ENCODE measurements at regions not wholly inside any gene's neighbourhood (a gene's known extent, or its start where the extent isn't known, plus 50 kb on each side); places are given as distances from the start of the nearest gene placed in this dataset.

DNA sequence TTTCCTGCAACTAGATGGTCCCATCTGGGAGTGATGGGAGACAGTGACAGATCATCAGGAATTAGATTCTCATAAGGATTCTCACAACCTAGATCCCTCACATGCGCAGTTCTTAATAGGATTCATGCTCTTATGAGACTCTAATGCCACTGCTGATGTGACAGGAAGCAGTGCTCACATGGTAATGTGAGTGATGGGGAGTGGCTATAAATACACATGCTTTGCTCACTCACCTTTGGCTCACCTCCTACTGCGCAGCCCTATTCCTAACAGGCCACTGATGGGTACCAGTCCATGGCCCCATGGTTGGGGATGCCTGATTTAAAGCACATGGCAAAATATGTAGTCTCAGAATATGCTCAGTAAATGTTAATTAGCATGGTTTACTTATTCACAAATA is 80.6 kb upstream of the MBOAT1 start:
- TF ChIP-seq, protein P1, sequence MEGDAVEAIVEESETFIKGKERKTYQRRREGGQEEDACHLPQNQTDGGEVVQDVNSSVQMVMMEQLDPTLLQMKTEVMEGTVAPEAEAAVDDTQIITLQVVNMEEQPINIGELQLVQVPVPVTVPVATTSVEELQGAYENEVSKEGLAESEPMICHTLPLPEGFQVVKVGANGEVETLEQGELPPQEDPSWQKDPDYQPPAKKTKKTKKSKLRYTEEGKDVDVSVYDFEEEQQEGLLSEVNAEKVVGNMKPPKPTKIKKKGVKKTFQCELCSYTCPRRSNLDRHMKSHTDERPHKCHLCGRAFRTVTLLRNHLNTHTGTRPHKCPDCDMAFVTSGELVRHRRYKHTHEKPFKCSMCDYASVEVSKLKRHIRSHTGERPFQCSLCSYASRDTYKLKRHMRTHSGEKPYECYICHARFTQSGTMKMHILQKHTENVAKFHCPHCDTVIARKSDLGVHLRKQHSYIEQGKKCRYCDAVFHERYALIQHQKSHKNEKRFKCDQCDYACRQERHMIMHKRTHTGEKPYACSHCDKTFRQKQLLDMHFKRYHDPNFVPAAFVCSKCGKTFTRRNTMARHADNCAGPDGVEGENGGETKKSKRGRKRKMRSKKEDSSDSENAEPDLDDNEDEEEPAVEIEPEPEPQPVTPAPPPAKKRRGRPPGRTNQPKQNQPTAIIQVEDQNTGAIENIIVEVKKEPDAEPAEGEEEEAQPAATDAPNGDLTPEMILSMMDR (IDR thresholded peaks at IDR 0.05; ENCODE audit: borderline replicate concordance, insufficient read depth, low read depth, low read length) = no peak

DNA sequence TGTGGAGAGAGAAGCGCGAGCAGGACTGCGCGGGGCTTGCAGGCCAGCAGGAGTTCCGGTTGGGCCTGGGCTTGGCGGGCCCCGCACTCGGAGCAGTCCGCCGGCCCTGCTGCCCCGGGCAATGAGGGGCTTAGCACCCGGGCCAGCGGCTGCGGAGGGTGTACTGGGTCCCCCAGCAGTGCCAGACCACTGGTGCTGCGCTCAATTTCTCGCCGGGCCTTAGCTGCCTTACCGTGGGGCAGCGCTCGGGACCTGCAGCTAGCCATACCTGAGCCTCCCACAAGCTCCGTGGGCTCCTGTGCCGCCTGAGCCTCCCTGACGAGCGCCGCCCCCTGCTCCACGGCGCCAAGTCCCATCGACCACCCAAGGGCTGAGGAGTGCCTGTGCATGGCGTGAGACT is 89.0 kb upstream of the MBOAT1 start:
- H3K4me3 ChIP-seq (ENCODE audit: low read depth, low read length) = no peak overlapping the region
- TF ChIP-seq, protein P1 (IDR thresholded peaks at IDR 0.05; ENCODE audit: borderline replicate concordance, insufficient read depth, low read depth, low read length) = no peak

More for the DNA sequence above, 80.6 kb upstream of the MBOAT1 start:
- H3K4me3 ChIP-seq (ENCODE audit: low read depth, low read length) = no peak overlapping the region

DNA sequence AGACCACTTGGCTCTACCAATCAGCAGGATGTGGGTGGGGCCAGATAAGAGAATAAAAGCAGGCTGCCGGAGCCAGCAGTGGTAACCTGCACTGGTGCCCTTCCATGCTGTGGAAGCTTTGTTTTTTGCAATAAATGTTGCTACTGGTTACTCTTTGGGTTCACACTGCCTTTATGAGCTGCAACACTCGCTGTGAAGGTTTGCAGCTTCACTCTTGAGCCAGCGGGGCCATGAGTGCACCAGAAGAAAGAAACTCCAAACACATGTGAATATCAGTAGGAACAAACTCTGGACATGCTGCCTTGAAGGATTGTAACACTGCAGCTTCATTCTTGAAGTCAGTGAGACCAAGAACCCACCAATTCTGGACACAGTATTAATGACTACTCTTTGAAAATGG is 89.9 kb upstream of the MBOAT1 start:
- TF ChIP-seq, protein P1 (IDR thresholded peaks at IDR 0.05; ENCODE audit: borderline replicate concordance, insufficient read depth, low read depth, low read length) = no peak
- no peak overlapping the region for H3K4me3 ChIP-seq (ENCODE audit: low read depth, low read length)

DNA sequence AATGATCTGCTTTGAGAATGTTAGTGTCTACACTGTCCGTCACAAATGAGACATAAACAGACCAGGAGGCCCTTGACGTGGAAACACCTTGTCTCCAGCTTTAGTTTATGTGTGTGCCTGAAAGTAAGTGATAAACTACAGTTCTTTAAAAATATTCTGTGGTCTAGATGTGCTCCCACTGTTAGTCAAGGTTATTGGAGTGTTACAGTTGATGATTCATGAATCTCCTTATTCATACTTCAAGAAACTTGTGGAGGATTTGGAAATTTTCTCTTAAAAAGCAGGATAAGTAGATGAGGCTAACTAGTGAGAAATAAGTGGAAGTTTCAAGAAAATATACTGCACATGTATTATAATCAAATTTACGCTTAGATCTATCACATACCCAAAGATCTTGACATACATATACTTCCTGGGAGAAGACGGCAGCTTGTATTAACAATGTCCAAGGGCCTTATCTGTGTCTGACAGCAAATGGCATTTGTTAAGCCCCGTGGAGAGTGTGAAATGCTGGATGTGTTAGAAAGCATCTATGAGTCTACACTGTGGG is 90.5 kb upstream of the MBOAT1 start:
- no peak overlapping the region for H3K4me3 ChIP-seq (ENCODE audit: low read depth, low read length)
- TF ChIP-seq, protein P1 (IDR thresholded peaks at IDR 0.05; ENCODE audit: borderline replicate concordance, insufficient read depth, low read depth, low read length) = no peak

DNA sequence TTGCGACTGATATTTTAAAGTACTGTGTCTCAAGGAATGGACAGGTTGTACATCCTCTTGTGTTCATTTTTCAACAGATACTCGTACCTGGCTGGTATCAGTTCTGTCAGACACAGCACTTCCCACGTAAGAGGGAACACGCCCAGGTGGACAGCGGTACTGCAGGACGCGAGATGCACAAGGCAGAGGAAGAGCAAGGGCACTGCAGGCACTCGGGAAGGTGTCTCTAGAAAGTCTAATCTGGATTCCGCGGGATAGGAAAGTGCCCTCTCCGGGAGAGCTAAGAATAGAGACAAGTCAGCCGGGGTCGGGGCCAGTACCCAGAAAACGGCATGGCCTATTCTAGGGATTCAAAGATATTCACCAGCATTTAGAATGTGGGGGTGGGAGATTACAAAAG is 94.2 kb upstream of the MBOAT1 start:
- no peak overlapping the region for H3K4me3 ChIP-seq (ENCODE audit: low read depth, low read length)
- TF ChIP-seq, protein P1 (IDR thresholded peaks at IDR 0.05; ENCODE audit: borderline replicate concordance, insufficient read depth, low read depth, low read length) = no peak

DNA sequence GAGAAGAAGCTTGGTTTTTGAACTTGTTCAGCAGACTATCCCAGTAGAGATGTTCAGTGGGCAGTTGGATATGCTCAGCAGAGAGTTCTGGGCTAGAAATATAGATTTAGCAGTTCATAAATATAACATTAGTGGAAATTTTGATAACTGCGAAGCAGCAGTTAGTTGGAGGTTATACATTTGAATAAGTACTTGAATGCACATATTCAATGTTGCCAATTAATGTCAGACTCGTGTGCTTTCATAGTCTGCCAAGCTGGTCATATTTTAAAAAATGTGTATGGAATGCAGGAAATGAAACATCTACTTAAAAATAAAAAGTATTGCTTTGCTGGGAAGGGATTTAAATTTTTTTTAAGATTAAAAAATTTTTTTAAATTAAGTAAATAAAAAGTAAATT is 92.5 kb upstream of the E2F3 start:
- H3K4me3 ChIP-seq (ENCODE audit: low read depth, low read length) = no peak overlapping the region
- TF ChIP-seq, protein P1 (IDR thresholded peaks at IDR 0.05; ENCODE audit: borderline replicate concordance, insufficient read depth, low read depth, low read length) = no peak

DNA sequence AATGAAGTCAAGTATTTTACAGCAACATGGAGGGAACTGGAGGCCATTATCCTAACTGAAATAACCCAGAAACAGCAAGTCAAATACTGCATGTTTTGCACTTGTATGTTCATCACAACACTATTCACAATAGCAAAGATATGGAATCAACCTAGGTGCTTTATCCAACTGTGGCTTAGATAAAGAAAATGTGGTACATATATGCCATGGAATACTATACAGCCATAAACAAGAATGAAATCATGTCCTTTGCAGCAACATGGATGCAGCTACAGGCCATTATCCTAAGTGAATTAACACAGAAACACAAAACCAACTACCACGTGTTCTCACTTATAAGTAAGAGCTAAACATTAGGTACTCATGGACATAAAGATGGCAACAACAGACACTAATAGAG is 91.5 kb upstream of the E2F3 start:
- no peak overlapping the region for H3K4me3 ChIP-seq (ENCODE audit: low read depth, low read length)
- TF ChIP-seq, protein P1 (IDR thresholded peaks at IDR 0.05; ENCODE audit: borderline replicate concordance, insufficient read depth, low read depth, low read length) = no peak
